Neutrophil (primary cell): ENCODE measurements at regions not wholly inside any gene's neighbourhood (a gene's known extent, or its start where the extent isn't known, plus 50 kb on each side); places are given as distances from the start of the nearest gene placed in this dataset.
A peak's percentile ranks its signal among the peaks of the same experiment; 100 is the strongest.

ENCODE experiments used
- H3K27ac ChIP-seq: fragments of 200-600 bp; sonication (generic); 2 replicates; pipeline ENCODE4 v1.5.1; 2016; ENCODE audit warnings: mild to moderate bottlenecking, moderate library complexity
- H3K27me3 ChIP-seq: fragments of 200-600 bp; sonication (generic); 2 replicates; pipeline ENCODE4 v1.6.0; 2016; ENCODE audit warnings: mild to moderate bottlenecking
- H3K36me3 ChIP-seq: fragments of 200-600 bp; sonication (generic); 2 replicates; pipeline ENCODE4 v1.5.1; 2017
- H3K4me1 ChIP-seq, 2 experiments: fragments of 200-600 bp in 1 of 2; sonication (generic) in 1 of 2; 1 replicate in 1 of 2; 2 replicates in 1 of 2; pipeline versions ENCODE4 v1.5.1 to v1.6.1; 2013 to 2016; ENCODE audit warnings: low read depth in 1 of 2, low read length in 1 of 2, mild to moderate bottlenecking in 1 of 2, moderate library complexity in 1 of 2; ENCODE audit not compliant: control insufficient read depth in 1 of 2, insufficient read depth in 1 of 2
- H3K4me3 ChIP-seq, 2 experiments: fragments of 200-600 bp in 1 of 2; sonication (generic) in 1 of 2; 1 replicate in 1 of 2; 2 replicates in 1 of 2; pipeline ENCODE4 v1.5.1; 2013 to 2016; ENCODE audit warnings: low read depth in 1 of 2, low read length in 1 of 2, mild to moderate bottlenecking in 1 of 2, moderate library complexity in 1 of 2
- H3K9me3 ChIP-seq: fragments of 200-600 bp; sonication (generic); 2 replicates; pipeline ENCODE4 v1.5.1; 2016
- CTCF ChIP-seq: fragments of 200-600 bp; sonication (generic); IDR thresholded peaks from 2 replicates; pipeline ENCODE4 v1.5.1; 2016; ENCODE audit warnings: antibody characterized with exemption

GRCh38 chr2:181376999-181377398 is 80.2 kb upstream of the ITGA4 start:
- no peak for TF ChIP-seq CTCF
- Histone ChIP-seq H3K36me3 (no peaks in the 10 kb centered on the region), H3K9me3 (no peaks in the 10 kb centered on the region), H3K27me3 (no peaks in the 10 kb centered on the region), H3K4me3 (no peak overlapping the region), H3K27ac (no peak overlapping the region), H3K4me1 (peaks cover 4 to 16% of the 10 kb centered on the region in 2 experiments)

DNA sequence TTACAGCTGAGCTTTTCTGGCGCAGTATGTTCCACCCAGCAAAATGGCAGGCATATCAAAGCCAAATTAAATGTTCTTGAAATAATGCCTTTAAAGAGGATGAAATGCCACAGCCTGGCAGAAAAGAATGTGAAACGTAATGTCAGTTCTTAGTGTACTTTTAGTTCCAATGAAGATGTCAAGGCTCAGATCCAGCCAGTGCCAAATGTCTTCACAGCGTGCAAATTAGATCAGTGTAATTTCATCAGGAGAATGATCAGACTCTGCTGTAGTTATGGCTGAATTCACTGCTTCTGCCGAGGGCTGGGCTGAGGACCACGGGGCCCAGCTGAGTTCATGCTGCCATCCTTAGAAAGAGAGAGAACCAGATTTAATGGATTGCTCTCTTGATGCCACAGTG is 78.7 kb upstream of the ITGA4 start:
- peaks cover 4 to 16% of the 10 kb centered on the region in 2 experiments for H3K4me1 ChIP-seq
- no peak overlapping the region for H3K27ac ChIP-seq
- H3K9me3 ChIP-seq = no peaks in the 10 kb centered on the region
- no peak for TF ChIP-seq CTCF
- no peaks in the 10 kb centered on the region for H3K36me3 ChIP-seq
- H3K27me3 ChIP-seq = no peaks in the 10 kb centered on the region
- no peak overlapping the region for H3K4me3 ChIP-seq

DNA sequence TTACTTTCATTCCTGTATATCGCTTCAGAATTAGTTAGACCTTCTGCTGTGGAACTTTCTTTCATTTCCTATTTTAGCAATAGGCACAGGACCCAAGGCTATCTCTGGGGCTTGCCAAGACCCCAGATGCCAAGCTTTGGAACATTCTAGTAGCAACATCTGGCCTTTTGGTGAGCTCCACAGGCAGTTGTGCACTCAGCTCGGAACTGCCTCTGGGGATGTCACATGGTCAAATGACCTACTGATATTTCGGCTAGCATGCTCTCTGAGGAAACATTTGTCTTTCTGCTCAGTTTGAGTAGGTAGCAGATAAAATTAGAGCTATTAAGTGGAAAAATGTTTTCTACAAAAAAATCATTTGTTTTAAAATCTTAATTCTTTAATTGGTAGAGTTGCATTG is 76.6 kb upstream of the ITGA4 start:
- Histone ChIP-seq H3K27ac (no peak overlapping the region), H3K27me3 (no peaks in the 10 kb centered on the region), H3K4me1 (peaks cover 4 to 7% of the 10 kb centered on the region in 2 experiments), H3K4me3 (no peak overlapping the region), H3K36me3 (no peaks in the 10 kb centered on the region), H3K9me3 (no peaks in the 10 kb centered on the region)
- no peak for TF ChIP-seq CTCF

GRCh38 chr2:181384923-181385322 is 72.3 kb upstream of the ITGA4 start:
- Histone ChIP-seq H3K27me3 (no peaks in the 10 kb centered on the region), H3K9me3 (no peaks in the 10 kb centered on the region), H3K27ac (no peak overlapping the region), H3K4me1 (no peaks in the 10 kb centered on the region), H3K36me3 (no peaks in the 10 kb centered on the region), H3K4me3 (no peak overlapping the region)
- no peak for TF ChIP-seq CTCF

DNA sequence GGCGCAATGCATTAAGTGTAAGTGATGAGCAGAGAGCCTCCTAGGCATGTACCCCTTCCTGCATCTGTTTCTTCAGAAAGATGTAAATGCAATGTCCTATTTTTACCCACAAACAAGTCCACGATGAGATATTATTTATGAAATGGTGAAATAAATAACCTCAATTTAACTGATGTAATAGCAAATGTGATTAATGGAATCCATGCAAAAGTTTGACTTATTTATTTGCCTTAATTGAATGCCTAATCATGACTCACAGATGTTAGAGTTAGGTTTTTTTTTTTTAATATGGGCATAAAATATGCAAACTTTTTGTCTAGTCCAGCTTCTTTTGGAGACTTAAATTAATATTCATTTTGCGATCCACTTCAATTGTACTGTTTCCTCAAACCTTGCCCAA is 67.7 kb upstream of the ITGA4 start:
- no peak for TF ChIP-seq CTCF

GRCh38 chr2:181393472-181393871 is 63.7 kb upstream of the ITGA4 start:
- no peaks in the 10 kb centered on the region for H3K36me3 ChIP-seq
- H3K4me3 ChIP-seq = peak overlapping the region; percentile 5 to 37

More for the DNA sequence above, 67.7 kb upstream of the ITGA4 start:
- Histone ChIP-seq H3K9me3 (no peaks in the 10 kb centered on the region), H3K4me1 (peaks cover 11 to 23% of the 10 kb centered on the region in 2 experiments), H3K36me3 (no peaks in the 10 kb centered on the region), H3K4me3 (no peak overlapping the region), H3K27ac (no peak overlapping the region), H3K27me3 (no peaks in the 10 kb centered on the region)

More at GRCh38 chr2:181393472-181393871, 63.7 kb upstream of the ITGA4 start:
- no peaks in the 10 kb centered on the region for H3K9me3 ChIP-seq
- no peaks in the 10 kb centered on the region for H3K27me3 ChIP-seq
- H3K27ac ChIP-seq = peak overlapping the region; percentile 32
- peaks cover 19 to 38% of the 10 kb centered on the region in 2 experiments for H3K4me1 ChIP-seq
- no peak for TF ChIP-seq CTCF
